Caco-2 (cell line): ENCODE measurements at regions not wholly inside any gene's neighbourhood (a gene's known extent, or its start where the extent isn't known, plus 50 kb on each side); places are given as distances from the start of the nearest gene placed in this dataset.
A peak's percentile ranks its signal among the peaks of the same experiment; 100 is the strongest.

ENCODE experiments used
- BruUV-seq: library from RNA; stranded (reverse); fragments of 400-500 nt; replicated peaks from 2 replicates; lab custom pipeline; 2021; lab: Mats Ljungman, UMichigan
- CTCF ChIA-PET: fragments of 300-600 bp; sonication (Branson Sonifier 250); formaldehyde crosslinking; loops from one replicate; lab custom pipeline; 2022; ENCODE audit warnings: antibody characterized with exemption; lab: Charles Lee
- POLR2A ChIA-PET: fragments of 300-600 bp; sonication (Branson Sonifier 250); formaldehyde crosslinking; loops from one replicate; lab custom pipeline; 2022; ENCODE audit warnings: antibody characterized with exemption; lab: Charles Lee
- DNase-seq, 2 experiments: peaks; one replicate each; pipeline versions ENCODE4 v3.0.0 to v3.0.0-alpha.2; 2020 to 2022
- H3K27me3 ChIP-seq: replicated peaks from 2 replicates; pipeline ENCODE4 v1.6.0; 2011; ENCODE audit warnings: low read length; ENCODE audit not compliant: control insufficient read depth, insufficient read depth
- H3K36me3 ChIP-seq: 2 replicates; pipeline ENCODE4 v1.5.1; 2011; ENCODE audit warnings: low read length; ENCODE audit not compliant: control insufficient read depth, insufficient read depth
- H3K4me1 ChIP-seq: fragments of 250-450 bp; sonication (Bioruptor Pico); 2 replicates; pipeline ENCODE4 v1.5.1; 2020; ENCODE audit warnings: mild to moderate bottlenecking
- H3K4me3 ChIP-seq: 2 replicates; pipeline ENCODE4 v1.5.1; 2011; ENCODE audit warnings: low read depth, mild to moderate bottlenecking, control low read depth, low read length
- H3K9me3 ChIP-seq: fragments of 250-450 bp; sonication (Bioruptor Pico); 2 replicates; pipeline ENCODE4 v1.5.1; 2020; ENCODE audit warnings: mild to moderate bottlenecking, moderate library complexity
- H3K27ac Mint-ChIP-seq: one replicate; pipeline ENCODE4 v1.8.0; 2022; ENCODE audit warnings: mixed read lengths; ENCODE audit not compliant: unreplicated experiment
- H3K27me3 Mint-ChIP-seq: one replicate; pipeline ENCODE4 v1.8.0; 2022; ENCODE audit warnings: mixed read lengths; ENCODE audit not compliant: insufficient read depth, unreplicated experiment
- H3K36me3 Mint-ChIP-seq: one replicate; pipeline ENCODE4 v1.8.0; 2022; ENCODE audit warnings: mild to moderate bottlenecking, mixed read lengths; ENCODE audit not compliant: insufficient read depth, unreplicated experiment
- H3K4me1 Mint-ChIP-seq: one replicate; pipeline ENCODE4 v1.8.0; 2022; ENCODE audit warnings: low read depth, mixed read lengths; ENCODE audit not compliant: unreplicated experiment
- H3K4me3 Mint-ChIP-seq: one replicate; pipeline ENCODE4 v1.8.0; 2022; ENCODE audit warnings: mild to moderate bottlenecking, moderate library complexity, mixed read lengths; ENCODE audit not compliant: unreplicated experiment
- H3K9me3 Mint-ChIP-seq: one replicate; pipeline ENCODE4 v1.8.0; 2022; ENCODE audit warnings: mixed read lengths; ENCODE audit not compliant: unreplicated experiment
- CTCF ChIP-seq, 2 experiments: fragments of 200-600 bp in 1 of 2; IDR thresholded peaks; 1 replicate in 1 of 2; 2 replicates in 1 of 2; pipeline versions ENCODE4 v1.5.1 to v1.8.0; 2011 to 2022; ENCODE audit warnings: antibody characterized with exemption in 1 of 2, control low read depth in 1 of 2, inconsistent platforms in 1 of 2, low read depth in 1 of 2, low read length in 1 of 2, mild to moderate bottlenecking in 1 of 2, moderate library complexity in 1 of 2; ENCODE audit not compliant: insufficient read depth in 1 of 2, severe bottlenecking in 1 of 2, unreplicated experiment in 1 of 2
- intact Hi-C: fragments of 100-400 bp; cut with micrococcal nuclease; formaldehyde crosslinking; loops from one replicate; pipeline ENCODE4 v1.10.0; 2022; ENCODE audit not compliant: unreplicated experiment

- Histone ChIP-seq H3K27me3 (no peaks in the 10 kb centered on the region), H3K36me3 (no peaks in the 10 kb centered on the region), H3K4me1 (no peaks in the 10 kb centered on the region), H3K9me3 (no peaks in the 10 kb centered on the region), H3K4me3 (no peak overlapping the region)
- intact Hi-C loops, result no loop called here
- ChIA-PET CTCF (no interaction called here), POLR2A (no interaction called here)
- Mint-ChIP-seq H3K4me3 (no peak overlapping the region), H3K4me1 (no peaks in the 10 kb centered on the region), H3K27ac (no peak overlapping the region), H3K9me3 (no peaks in the 10 kb centered on the region), H3K27me3 (peaks cover 7% of the 10 kb centered on the region), H3K36me3 (no peaks in the 10 kb centered on the region)
- no TSS peak for BruUV-seq
- TF ChIP-seq CTCF (IDR thresholded peaks at IDR 0.05; ENCODE audit: insufficient read depth in 1 of 2, low read depth in 1 of 2, low read length in 1 of 2, severe bottlenecking in 1 of 2, unreplicated experiment in 1 of 2), result no peak
- peak in 1 of 2 experiments; percentile 41 for DNase-seq
Measured at GRCh38 chr5:68950125-68950524, 143.7 kb upstream of the SLC30A5 start.

GRCh38 chr5:68950930-68951329 lies 142.9 kb upstream of the SLC30A5 start:
- Mint-ChIP-seq H3K4me3 (no peak overlapping the region), H3K4me1 (no peaks in the 10 kb centered on the region), H3K27me3 (peaks cover 9% of the 10 kb centered on the region), H3K9me3 (no peaks in the 10 kb centered on the region), H3K27ac (no peak overlapping the region), H3K36me3 (no peaks in the 10 kb centered on the region)
- no peak overlapping the region for H3K4me3 ChIP-seq
- no peak for TF ChIP-seq CTCF (IDR thresholded peaks at IDR 0.05; ENCODE audit: insufficient read depth in 1 of 2, low read depth in 1 of 2, low read length in 1 of 2, severe bottlenecking in 1 of 2, unreplicated experiment in 1 of 2)
- H3K27me3 ChIP-seq, result no peaks in the 10 kb centered on the region
- intact Hi-C loops, result no loop called here
- no TSS peak for BruUV-seq
- CTCF ChIA-PET, result no interaction called here
- H3K36me3 ChIP-seq, result no peaks in the 10 kb centered on the region
- no peaks in the 10 kb centered on the region for H3K9me3 ChIP-seq
- POLR2A ChIA-PET, result no interaction called here
- DNase-seq, result no peak
- no peaks in the 10 kb centered on the region for H3K4me1 ChIP-seq

GRCh38 chr5:68953231-68953874 lies 140.5 kb upstream of the SLC30A5 start:
- Mint-ChIP-seq H3K27me3 (peaks cover 6% of the 10 kb centered on the region), H3K36me3 (no peaks in the 10 kb centered on the region), H3K27ac (no peak overlapping the region), H3K9me3 (no peaks in the 10 kb centered on the region), H3K4me3 (no peak overlapping the region), H3K4me1 (no peaks in the 10 kb centered on the region)
- Histone ChIP-seq H3K4me3 (no peak overlapping the region), H3K9me3 (no peaks in the 10 kb centered on the region), H3K4me1 (no peaks in the 10 kb centered on the region), H3K27me3 (no peaks in the 10 kb centered on the region), H3K36me3 (no peaks in the 10 kb centered on the region)
- intact Hi-C loops, result no loop called here
- ChIA-PET POLR2A (no interaction called here), CTCF (no interaction called here)
- no peak for TF ChIP-seq CTCF (IDR thresholded peaks at IDR 0.05; ENCODE audit: insufficient read depth in 1 of 2, low read depth in 1 of 2, low read length in 1 of 2, severe bottlenecking in 1 of 2, unreplicated experiment in 1 of 2)
- BruUV-seq, result no TSS peak
- no peak for DNase-seq
